ENCODE measurements at regions not wholly inside any gene's neighbourhood (a gene's known extent, or its start where the extent isn't known, plus 50 kb on each side); places are given as distances from the start of the nearest gene placed in this dataset.

DNA sequence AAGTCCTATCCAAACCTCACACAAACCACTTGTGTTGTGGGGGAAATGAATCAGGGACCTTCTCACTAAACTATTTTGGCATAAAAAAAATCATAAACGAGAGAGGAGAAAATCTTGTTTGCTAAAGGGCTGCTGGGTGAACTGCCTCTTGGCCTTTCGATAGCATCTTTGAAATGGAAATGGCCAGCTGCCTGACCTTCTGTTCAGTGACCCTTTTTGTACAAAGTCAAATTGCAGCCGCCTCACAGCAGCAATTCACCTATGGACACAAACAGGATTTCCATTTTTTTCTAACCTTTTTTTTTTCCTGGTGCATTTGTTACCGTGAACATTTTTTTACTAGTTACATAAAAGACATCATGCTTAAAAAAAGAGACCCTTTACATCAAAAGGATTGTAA, 89.0 kb upstream of the ONECUT1 start:
- no peak for DNase-seq

DNA sequence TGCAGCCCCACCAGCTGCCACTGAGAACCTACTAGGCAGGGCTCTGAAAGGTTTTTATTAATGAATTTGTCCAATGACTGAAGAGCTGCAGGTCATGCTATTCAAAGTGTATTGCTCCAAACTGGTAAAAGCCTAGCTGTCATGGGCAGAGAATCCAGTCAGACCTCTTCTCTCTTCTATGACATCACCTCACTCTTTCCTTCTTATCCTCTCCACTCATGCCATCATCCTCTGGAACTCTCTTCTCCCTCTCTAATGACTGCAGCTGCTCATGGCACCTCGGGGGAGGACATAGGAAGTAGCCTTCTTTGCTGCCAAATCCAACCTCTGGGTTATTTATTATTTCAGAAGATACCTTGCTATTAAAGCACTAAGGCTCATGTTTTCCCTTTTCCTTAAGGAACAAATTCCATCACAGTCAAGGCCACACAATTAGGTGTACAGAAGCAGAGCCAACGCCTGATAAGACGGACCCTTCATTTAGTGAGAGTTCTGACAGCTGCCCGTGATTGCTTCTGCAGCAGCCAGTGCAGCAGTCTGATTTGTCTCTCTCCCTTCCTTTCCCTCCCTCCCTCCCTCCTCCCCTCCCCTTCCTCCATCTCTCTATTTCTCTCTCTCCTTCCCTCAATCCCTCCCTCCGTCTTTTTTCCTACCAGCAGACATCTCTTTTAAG, 87.0 kb upstream of the ONECUT1 start:
- no peak for DNase-seq

DNA sequence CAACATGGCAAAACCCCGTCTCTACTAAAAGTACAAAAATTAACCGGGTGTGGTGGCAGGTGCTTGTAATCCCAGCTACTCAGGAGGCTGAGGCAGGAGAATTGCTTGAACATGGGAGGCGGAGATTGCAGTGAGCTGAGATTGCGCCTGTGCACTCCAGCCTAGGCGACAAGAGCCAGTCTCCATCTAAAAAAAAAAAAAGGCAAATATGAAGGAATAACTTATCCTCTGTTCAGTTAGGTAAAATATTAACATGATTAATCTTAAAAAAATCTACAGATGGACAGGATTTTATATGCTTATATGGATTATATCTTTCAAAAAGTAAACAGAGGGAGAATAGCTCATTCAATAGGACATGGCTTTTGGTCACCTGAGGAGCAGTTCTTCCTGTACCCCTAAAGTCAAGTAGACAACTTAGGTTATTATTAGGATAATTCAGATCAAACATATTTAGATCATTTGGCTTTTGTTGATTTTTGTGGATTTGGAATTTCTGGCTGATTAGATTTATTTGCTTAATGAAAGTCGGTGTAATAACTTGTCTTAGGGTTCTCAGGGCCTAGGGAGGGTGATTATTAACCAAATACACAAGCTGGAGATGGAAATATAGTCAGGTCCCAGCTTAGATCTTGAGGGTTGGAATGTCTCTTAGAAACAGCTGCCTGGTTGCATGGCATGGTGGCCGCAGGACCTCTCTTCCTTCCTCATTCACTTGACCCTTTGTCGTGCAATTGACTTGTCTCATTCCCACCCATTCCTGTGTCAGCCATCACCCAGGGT, 82.1 kb upstream of the ONECUT1 start:
- DNase-seq = no peak

GRCh38 chr15:52870015-52870414, 79.9 kb upstream of the ONECUT1 start:
- DNase-seq = peak in 1 of 51 donors; percentile 29

- no peak for DNase-seq
These were observed 76.6 kb upstream of the ONECUT1 start for GRCh38 chr15:52866698-52867097.

DNA sequence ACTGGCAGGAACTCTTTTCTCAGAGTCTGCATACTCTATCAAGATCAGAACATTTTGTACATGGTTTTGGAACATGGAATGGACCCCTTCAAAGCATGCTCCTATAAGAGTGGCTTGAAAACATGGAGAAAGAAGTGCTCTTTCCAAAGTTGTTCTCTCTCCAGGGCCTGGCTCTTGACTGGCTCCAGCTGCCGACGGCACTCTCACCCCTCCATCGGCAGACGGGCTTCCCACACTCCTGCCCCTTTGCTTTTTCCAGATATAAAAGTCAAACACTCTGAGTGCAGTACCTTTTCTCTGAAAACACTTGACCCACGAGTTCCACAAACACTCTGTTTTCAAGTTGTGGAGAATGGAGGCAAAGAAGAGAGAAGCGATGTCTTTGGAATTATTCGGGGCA, 72.5 kb upstream of the ONECUT1 start:
- DNase-seq = peak in 1 of 51 donors; percentile 2

- DNase-seq = no peak
These were observed 68.6 kb upstream of the ONECUT1 start for GRCh38 chr15:52858782-52859176.

DNA sequence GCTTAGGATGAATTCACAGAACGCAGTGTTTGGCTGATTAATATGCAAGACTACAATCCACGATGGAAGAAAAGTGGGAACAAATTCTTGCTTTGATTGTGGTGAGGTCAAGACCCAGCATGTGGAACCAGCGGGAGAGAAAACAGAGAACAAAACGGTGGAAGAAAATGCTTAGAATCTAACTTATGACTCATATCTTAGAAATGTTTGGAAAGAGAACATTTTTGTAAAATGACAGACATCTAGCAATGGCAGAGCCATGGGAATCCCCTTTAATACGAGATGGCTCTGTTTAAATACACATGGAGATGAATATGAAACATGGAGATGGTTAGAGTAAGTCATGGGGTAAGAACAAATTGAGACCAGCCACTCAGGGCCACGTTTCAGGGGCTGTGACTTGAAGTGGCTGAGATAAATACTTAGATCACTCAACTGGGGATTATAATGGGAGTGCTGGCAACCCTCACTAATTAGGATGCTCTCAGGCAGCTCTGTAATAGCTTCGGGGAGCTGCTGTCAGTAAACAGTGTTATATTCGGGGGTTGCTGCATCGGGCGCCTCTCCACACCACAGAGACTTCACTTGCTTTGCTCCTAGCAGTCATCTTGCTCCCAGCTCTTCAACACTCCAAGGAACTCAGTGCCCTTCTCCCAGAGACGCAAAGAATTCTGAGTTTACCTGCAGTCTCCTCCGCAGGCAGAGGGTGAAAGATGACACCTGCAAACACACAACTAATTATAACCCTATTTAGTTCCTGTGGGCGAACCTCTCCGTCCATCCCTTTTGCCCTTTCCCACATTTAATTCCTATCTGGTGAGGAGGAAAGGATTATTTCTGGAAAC, 68.0 kb upstream of the ONECUT1 start:
- no peak for DNase-seq

GRCh38 chr15:52857471-52857870, 67.3 kb upstream of the ONECUT1 start:
- no peak for DNase-seq

DNA sequence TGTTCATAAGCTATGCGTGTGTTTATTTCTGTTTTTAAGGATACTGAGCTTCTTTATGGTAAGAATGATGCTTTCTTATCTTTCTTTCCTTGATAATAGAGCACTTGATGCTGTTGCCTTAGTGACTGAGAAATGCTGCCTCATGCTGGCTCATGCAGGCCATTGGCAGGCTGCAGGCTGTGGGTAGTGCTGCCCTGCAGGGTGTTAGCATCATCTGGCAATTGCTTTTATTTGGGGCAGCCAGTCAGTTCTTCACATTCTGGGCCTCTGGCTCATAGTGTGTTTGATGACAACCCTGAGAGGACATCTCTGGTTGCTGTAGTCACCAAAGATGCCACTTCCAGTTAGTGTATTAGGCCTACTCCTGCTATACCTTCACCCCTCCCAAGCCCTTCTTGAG, 66.2 kb upstream of the ONECUT1 start:
- DNase-seq = no peak

- no peak for DNase-seq
These were observed 65.0 kb upstream of the ONECUT1 start for GRCh38 chr15:52855157-52855556.

DNA sequence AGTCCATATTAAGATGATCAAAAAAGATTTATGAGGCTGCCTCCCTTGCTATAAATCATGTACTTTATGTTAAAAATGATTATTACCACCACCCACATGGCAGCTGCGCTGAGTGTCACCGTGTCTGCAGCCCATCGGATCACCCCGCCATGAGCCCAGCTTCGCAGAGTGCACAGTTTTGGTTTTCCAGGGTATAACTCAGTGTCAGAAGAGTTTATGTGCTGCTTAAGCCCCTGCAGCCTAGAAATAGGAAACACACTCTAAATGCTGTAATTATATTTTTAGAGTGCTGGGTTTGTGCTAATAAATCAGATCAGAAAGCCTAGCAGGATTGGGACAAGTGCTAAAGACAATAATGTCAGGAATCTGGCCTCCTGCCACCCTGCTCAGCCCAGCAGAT, 54.7 kb upstream of the ONECUT1 start:
- no peak for DNase-seq
